Ishikawa (cell line): ENCODE measurements at regions not wholly inside any gene's neighbourhood (a gene's known extent, or its start where the extent isn't known, plus 50 kb on each side); places are given as distances from the start of the nearest gene placed in this dataset.

Source experiments
- CEBPB ChIP-seq: IDR thresholded peaks from 2 replicates; pipeline ENCODE4 v1.6.1; 2012
- CREB1 ChIP-seq: IDR thresholded peaks from 2 replicates; pipeline ENCODE4 v1.6.1; 2012; ENCODE audit warnings: low read depth
- EGR1 ChIP-seq: IDR thresholded peaks from 2 replicates; pipeline ENCODE4 v1.6.1; 2012
- EP300 ChIP-seq: IDR thresholded peaks from 2 replicates; pipeline ENCODE4 v1.6.1; 2012; ENCODE audit warnings: borderline replicate concordance
- FOXM1 ChIP-seq: IDR thresholded peaks from 2 replicates; pipeline ENCODE4 v1.6.1; 2012; ENCODE audit warnings: low read depth, borderline replicate concordance
- NFIC ChIP-seq: IDR thresholded peaks from 2 replicates; pipeline ENCODE4 v1.6.1; 2012
- RAD21 ChIP-seq: IDR thresholded peaks from 2 replicates; pipeline ENCODE4 v1.6.1; 2012; ENCODE audit warnings: low read depth
- TAF1 ChIP-seq: IDR thresholded peaks from 2 replicates; pipeline ENCODE4 v1.6.1; 2012; ENCODE audit warnings: low read depth, mild to moderate bottlenecking
- TEAD4 ChIP-seq: IDR thresholded peaks from 2 replicates; pipeline ENCODE4 v1.6.1; 2012
- YY1 ChIP-seq: IDR thresholded peaks from 2 replicates; pipeline ENCODE4 v1.6.1; 2012; ENCODE audit warnings: low read depth
- ZBTB7A ChIP-seq: IDR thresholded peaks from 2 replicates; pipeline ENCODE4 v1.6.1; 2012; ENCODE audit warnings: low read depth
- TF ChIP-seq, protein P1 (sequence below): IDR thresholded peaks from 2 replicates; pipeline ENCODE4 v1.6.1; 2012
- TF ChIP-seq, protein P2 (sequence below): IDR thresholded peaks from 2 replicates; pipeline ENCODE4 v1.6.1; 2012; ENCODE audit warnings: low read depth, mild to moderate bottlenecking
- TF ChIP-seq, protein P3 (sequence below): IDR thresholded peaks from 2 replicates; pipeline ENCODE4 v1.6.1; 2012

DNA sequence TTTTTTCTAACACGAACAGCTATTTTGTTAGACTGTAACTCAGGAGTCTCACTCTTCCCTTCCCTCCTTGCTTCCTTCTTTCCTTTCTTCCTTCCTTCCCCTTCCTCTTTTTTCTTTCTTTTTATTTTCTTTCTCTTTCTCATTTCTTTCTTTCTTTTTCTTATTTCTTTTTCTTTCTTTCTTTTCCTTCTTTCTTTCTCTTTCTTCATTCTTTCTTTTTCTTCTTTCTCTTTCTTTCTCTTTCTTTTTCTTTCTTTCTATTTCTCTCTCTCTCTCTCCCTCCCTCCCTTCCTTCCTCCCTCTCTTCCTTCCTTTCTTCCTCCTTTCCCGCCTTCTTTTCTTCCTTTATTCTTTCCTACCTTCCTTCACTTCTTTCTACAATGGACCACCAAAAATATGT, 1443.0 kb upstream of the LRRTM3 start:
- TF ChIP-seq FOXM1 (no peak), CEBPB (no peak), EP300 (no peak), EGR1 (no peak), RAD21 (no peak), CREB1 (no peak), TAF1 (no peak), ZBTB7A (no peak), TEAD4 (no peak), YY1 (no peak), NFIC (no peak)
- TF ChIP-seq, protein P1, sequence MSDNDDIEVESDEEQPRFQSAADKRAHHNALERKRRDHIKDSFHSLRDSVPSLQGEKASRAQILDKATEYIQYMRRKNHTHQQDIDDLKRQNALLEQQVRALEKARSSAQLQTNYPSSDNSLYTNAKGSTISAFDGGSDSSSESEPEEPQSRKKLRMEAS, result no peak
- TF ChIP-seq, protein P2, sequence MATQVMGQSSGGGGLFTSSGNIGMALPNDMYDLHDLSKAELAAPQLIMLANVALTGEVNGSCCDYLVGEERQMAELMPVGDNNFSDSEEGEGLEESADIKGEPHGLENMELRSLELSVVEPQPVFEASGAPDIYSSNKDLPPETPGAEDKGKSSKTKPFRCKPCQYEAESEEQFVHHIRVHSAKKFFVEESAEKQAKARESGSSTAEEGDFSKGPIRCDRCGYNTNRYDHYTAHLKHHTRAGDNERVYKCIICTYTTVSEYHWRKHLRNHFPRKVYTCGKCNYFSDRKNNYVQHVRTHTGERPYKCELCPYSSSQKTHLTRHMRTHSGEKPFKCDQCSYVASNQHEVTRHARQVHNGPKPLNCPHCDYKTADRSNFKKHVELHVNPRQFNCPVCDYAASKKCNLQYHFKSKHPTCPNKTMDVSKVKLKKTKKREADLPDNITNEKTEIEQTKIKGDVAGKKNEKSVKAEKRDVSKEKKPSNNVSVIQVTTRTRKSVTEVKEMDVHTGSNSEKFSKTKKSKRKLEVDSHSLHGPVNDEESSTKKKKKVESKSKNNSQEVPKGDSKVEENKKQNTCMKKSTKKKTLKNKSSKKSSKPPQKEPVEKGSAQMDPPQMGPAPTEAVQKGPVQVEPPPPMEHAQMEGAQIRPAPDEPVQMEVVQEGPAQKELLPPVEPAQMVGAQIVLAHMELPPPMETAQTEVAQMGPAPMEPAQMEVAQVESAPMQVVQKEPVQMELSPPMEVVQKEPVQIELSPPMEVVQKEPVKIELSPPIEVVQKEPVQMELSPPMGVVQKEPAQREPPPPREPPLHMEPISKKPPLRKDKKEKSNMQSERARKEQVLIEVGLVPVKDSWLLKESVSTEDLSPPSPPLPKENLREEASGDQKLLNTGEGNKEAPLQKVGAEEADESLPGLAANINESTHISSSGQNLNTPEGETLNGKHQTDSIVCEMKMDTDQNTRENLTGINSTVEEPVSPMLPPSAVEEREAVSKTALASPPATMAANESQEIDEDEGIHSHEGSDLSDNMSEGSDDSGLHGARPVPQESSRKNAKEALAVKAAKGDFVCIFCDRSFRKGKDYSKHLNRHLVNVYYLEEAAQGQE, result no peak
- TF ChIP-seq, protein P3, sequence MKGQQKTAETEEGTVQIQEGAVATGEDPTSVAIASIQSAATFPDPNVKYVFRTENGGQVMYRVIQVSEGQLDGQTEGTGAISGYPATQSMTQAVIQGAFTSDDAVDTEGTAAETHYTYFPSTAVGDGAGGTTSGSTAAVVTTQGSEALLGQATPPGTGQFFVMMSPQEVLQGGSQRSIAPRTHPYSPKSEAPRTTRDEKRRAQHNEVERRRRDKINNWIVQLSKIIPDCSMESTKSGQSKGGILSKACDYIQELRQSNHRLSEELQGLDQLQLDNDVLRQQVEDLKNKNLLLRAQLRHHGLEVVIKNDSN, result no peak
